Activated T-cell treated with anti-CD3 and anti-CD28 coated beads for 1 hour (primary cell): ENCODE measurements at regions not wholly inside any gene's neighbourhood (a gene's known extent, or its start where the extent isn't known, plus 50 kb on each side); places are given as distances from the start of the nearest gene placed in this dataset.
"Not testable (repeated sequence)": the region's sequence is repeated elsewhere in the genome, so short reads cannot be mapped to it uniquely, and the experiment has no call there.

ENCODE experiments used
- DNase-seq: peaks from one replicate; pipeline ENCODE4 v3.0.0-alpha.2; 2020; ENCODE audit warnings: low read depth

DNA sequence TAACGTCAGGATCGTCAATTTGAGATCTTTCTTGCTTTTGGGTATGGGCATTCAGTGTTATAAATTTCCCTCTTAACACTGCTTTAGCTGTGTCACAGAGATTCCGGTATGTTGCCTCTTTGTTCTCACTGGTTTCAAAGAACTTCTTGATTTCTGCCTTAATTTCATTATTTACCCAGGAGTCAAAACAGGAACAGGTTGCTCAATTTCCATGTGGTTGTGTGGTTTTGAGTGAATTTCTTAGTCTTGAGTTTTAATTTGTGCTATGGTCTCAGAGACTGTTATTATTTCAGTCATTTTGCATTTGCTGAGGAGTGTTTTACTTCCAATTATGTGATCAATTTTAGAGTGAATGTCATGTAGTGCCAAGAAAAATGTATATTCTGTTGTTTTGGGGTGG is 153.1 kb downstream of the PCDH17 start:
- DNase-seq: no peak

DNA sequence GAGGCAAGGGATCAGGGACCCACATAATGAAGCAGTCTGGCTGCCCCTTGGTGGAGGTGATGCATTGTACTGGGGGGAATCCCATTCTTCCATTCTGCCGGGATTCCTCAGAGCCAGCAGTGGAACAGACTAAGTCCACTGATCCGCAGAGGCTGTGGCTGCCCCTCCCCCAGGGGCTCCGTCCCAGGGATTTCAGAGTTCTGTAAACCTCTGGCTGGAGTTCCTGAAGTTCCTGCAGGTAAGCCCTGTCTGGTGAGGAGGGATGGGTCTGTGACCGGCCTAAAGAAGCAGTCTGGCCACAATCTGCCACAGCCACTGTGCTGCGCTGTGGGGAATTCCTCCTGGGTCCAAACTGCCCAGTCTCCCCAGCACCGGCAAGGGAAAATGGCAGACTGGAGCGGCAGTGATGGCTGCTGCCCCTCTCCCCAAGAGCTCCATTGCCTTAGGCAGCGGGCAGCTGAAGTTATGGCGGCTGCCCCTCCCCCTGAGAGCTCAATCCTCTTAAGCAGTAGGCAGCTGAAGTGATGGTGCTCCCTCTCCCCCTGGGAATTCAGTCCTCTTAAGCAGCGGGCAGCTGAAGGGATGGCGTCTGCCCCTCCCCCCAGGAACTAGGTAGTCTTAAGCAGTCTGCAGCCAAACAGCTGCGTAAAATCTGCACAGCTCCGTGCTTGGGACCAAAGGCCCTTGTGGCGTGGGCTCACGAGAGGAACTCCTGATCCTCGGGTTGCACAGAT is 155.7 kb downstream of the PCDH17 start:
- no peak for DNase-seq

DNA sequence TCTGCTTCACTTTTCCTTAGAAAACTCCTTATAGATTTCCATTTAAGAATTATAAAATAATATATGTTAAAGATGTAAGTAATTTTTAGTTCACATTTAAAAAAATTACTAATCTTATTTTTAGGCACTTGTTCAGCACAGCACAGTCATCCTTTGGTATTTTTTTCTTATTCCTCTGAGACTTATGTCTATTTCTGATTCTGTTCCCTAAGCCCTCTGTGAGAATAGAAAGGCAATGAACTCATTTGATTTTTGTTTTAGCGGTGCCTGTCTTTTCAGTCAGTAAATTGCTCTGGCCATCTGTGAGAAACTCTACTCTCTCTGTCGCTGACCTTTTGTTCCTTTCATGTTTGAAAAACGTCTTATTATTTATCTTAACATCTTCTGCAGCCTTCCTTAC is 168.1 kb downstream of the PCDH17 start:
- DNase-seq: no peak

DNA sequence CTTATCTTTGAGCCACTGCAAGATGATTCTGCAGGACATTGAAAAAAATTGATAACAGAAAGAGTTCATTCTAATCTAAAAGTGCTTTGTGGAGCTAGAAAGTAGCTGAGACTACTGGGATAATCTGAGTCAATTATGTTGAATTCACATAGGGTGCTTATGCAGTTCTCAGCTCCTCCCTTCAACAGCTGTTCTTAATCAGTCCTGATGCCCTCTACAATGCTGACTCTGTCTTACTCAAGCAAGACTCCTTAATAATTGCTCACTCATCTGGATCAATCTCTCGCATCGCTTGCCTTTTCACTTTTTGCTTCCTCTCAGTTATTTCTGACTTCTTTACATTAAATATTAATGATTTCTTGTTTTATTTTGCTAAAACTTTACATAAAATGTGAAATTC is 182.1 kb downstream of the PCDH17 start:
- no peak for DNase-seq

DNA sequence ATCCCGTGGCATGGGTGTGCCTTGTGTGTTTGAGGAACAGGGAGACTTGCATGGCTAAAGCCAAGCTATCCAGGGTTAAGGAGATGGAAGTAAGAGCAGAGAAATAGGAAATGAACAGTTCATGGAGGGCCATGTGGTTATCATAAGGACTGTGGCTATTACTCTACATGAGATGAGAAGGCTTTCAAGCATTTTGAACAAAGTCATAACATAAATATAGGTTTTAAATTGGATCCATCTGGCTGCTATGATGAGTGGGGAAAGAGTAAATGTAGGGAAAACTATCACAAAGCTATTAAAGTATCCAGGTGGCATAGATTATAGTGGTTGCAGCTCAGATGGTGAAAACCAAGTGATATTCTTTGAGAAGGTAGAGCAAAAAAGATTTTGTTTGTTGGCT is 184.1 kb downstream of the PCDH17 start:
- DNase-seq: no peak

DNA sequence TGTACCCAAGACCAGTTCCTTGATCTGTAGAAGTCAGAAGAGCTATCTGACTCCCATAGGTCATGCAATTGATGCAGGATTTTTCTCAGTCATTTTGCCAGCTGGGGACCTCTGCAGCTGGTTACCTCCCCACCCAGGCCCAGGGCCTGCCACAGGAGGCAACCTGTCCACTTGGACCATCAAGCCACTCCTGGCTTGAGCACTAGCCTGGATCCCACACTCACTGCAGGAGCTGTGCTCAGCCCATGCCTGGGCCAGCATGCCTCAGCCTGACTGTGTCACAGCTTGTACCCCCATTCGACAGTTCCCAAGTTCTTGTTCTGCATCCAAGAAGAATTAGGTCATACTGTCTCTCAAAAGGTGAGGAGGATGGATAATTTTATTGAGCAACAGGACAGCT is 189.4 kb downstream of the PCDH17 start:
- DNase-seq: no peak

DNA sequence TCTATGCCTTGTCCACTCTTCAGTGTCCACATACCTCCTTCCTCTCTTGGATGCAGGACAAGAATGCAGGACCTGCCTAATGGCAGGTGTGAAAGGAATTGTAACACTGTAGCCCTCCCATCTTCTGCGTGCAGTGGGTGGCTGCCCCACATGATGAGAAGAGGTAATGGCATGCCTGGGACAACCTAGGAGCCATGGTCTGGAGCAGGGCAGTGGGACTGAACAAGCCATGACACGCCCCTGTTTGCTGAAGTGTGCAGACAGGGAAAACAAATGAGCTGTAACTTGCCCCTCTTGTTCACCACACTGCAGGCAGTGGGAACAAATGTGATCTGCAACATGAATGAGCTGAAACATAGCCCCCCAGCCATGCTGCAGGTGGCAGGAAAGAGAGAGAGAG is 192.2 kb downstream of the PCDH17 start:
- DNase-seq: no peak

DNA sequence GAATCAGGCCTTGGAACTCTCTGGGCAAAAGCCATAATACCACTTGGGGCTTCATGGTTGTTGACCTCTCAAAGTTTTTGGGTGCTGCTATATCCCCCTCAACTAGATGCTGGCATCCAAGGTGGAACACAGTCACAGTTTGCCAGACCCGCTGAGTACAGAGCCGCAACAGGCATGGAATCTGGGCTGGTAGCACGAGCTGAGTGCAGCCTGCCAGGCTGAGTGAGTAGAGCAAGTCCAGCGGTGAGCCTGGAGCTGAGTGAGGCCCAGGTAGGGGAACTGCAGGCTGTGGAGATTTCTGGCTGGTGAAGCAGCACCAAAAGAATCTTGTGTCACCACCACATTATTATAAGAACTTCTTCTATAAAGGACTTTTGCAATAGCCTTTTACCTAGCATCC is 192.6 kb downstream of the PCDH17 start:
- no peak for DNase-seq

DNA sequence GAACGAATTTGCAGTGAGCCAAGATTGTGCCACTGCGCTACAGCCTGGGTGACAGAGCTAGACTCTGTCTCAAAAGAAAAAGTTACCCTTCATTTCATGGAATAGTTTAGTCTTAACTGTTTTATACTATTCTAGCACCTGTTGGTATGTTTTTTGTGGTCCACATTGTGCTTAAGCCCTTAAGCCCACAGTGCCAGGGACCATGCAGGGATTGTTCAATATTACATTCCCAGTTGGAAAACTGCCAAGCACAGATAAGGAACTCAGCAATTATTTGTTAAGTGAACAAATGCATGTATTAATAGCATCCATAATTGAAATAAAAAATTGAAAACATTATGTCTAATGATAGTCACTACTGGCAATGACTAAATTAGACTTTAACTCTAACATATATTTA is 193.5 kb downstream of the PCDH17 start:
- DNase-seq: no peak

DNA sequence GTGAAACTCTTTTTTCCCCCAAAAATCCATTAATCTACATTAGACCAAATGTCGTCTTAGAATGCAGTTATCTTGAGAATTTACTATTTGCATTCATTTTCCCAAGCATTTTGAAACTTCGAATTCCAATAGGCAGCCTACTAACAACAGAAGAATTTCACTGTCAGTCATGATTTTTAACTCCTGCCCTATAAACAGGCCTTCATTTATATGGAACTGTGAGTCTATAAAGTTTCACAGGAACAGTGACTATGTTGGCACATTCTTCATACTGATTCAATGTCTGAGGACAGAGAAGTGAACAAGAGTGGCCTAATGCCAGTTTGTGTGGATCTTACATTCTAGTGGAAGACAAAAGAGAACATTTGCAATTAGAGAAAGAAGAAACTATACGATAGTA is 198.0 kb downstream of the PCDH17 start:
- no peak for DNase-seq

DNA sequence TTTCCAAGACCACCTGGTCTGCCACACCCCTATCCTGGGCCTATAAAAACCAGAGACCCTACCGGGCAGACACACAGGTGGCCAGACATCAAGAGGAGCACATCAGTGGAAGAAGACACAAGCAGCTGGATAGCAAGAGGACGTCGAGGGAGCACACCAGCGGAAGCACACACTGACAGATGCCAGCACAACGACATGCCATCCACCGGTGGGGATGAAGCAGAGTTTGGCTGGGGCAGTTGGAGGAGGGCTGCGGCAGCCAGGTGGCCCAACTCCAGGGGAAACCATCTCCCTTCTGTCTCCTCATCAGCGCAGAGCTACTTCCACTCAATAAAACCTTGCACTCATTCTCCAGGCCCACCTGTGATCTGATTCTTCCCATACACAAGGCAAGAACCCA is 200.6 kb downstream of the PCDH17 start:
- no peak for DNase-seq

DNA sequence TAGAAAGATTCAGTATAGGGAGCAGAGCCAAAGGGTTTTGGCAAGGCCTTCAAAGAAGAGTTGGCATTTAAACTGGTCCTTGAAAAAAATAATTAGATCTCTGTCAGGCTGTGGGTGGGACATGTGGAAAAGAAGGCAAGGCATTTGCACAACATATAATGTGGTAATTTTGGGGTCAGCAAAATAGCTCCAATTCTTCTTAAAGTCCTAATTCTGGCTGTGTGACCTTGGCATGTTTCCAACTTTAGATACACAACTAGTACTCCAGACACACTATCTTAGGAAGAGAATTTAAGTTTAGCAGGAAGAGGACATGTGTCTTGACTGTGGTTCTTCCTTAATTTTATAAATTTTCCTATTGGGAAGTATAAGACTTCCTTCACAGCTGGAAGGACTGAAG is 206.3 kb downstream of the PCDH17 start:
- DNase-seq: no peak

DNA sequence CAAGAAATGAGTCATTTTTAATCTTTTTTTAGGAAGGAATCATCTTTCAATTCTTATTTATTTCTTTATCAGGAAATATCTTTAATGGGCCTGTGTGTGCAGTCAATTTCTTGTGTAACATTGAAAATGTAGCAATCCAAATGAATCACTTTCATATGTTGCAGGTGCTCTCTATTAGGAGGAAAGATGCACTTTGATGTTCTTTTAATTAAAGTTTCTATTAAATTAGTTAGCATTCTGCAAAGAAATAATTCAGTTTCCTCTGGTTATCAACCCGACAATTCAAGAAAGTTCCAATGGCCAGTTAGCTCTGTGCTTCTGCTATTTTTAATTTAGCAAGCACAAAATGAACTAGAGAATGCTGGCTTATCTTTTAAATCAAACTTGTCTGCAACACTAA is 212.0 kb downstream of the PCDH17 start:
- no peak for DNase-seq

DNA sequence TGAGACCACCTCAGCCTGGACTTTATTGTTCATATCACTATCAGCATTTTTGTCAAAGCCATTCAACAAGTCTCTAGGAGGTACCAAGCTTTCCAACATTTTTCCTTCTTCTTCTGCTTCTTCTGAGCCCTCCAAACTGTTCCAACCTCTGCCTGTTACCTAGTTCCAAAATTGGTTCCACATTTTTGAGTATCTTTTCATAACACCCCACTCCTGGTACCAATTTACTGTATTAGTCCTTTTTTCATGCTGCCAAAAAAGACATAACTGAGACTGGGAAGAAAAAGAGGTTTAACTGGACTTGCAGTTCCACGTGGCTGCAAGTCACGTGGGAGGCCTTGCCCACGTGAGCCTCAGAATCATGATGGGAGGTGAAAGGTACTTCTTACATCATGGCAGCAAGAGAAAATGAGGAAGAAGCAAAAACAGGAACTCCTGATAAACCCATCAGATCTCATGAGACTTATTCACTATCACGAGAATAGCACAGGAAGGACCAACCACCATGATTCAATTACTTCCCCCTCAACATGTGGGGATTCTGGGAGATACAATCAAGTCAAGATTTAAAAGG is 215.1 kb downstream of the PCDH17 start:
- no peak for DNase-seq

DNA sequence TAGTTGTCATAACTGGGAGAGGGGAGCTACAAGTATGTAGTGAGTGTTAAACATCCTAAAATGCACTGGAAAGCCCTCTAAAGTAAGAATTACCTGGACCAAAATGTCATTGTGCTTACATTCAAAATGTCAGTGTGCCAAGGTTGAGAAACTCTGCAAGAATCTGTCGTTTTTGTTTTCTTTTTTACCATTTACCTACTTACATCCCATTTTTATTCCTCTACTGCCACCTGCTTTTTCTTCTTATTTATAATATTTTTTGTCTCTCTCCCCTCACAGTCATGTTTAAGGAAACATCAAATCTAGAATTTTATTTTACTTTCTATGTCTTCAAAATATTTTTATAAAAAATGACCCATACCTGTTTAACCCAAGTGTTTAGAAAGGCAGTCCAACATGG is 226.4 kb downstream of the PCDH17 start:
- no peak for DNase-seq

DNA sequence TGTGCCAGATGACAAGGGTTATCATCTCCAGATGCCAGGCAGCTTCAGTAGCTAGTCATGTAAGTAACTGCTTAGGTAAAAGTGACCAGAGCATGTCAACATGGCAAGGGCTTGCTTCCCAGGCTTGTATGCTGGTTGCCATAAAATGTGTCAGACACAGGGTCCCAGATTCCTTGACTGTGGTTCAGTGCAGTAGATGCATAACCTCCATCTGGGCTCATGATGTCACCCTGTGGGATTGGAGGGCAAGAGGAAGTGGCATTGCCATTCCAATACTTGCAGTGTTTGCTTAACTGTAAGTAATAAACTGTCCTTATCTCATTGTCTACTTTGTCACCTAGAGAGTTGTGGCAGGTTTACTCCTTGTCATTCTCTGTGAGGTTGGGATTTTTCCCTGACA is 226.8 kb downstream of the PCDH17 start:
- no peak for DNase-seq

DNA sequence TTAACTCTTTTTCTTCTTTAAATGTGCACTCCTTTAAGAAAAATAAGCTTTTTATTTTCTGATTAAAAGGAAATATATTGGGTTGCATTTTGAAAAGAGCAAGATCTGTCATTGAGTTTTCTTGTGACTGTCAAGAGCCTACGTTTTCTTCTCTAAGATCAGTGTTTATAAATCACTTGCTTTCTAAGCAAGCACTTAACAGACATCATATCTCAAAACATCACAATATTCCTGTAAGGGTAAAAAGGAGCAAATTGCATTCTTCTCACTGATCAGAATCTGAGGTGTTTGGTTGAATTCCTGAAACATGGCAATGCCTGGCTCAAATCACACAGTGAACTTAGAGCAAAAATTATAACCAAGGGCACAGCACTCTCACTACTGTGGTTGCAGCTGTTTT is 231.3 kb downstream of the PCDH17 start:
- DNase-seq: no peak

DNA sequence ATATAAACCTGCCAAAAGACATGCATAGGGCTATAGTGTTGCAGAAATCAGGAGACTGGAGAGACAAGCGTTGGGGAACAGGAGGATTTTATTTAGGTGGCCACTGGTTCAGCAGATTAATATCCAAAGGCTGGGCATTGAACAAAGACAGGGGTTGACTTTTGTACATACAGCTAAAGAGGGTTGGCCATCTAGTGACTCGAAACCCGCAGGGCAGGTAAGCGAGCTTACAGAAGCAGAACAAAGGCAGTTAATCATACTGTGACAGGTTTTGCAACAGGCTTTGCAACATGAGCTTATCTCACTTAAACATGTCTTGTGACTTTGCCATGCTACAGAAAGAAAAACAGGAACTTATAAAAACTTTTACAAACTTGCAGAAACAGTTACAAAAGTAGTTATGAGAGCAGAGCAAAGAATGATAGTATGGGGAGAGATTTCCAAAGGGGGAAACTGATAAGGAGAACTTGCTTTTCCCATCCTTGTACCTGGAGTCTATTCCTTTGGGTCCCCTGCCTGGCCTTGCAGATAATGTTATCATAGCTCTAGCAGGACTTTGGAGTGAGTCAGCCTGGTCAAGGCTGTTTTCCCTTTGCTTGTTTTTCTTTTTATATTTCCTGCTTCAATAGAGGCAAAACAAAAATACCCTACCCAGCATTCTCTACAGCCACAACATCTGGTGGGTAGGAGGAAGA is 234.2 kb downstream of the PCDH17 start:
- no peak for DNase-seq

DNA sequence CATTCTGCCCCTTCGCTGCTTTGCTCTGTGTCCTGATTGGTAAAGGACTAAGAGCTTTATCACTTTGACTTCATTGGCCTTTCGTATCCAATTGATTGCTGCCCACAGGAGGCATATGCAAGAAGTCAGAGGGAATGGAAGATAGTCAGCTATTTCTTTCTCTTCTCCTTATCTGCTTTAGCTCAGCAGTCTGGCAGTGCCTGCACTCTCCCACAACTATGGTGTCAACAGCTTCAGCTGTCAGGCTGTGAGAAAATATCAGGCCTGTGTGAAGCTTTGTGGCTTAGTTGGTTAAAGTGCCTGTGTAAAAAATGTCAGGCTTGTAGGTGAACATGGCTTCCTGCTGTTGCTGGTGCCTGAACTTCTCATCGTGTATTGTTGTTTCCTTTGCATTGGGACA is 243.0 kb downstream of the PCDH17 start:
- DNase-seq: no peak

DNA sequence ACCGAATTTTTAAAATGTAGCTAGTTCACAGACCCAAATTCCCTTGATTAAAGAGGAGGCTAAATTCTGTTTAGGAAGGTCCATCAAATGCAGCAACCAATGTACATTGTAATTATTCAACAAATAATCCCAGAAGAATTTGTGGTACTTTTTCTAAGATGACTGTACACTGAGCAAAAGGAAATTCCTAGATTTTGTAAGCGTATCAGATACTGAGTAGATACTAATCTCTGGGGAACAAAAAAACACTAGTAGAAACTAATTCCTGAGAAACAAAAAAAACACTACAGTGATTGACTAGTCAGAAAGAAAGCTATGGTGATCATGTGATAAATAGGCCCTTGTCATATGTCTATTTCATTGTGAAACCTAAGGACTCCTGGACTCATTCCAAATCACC is 246.1 kb downstream of the PCDH17 start:
- no peak for DNase-seq

DNA sequence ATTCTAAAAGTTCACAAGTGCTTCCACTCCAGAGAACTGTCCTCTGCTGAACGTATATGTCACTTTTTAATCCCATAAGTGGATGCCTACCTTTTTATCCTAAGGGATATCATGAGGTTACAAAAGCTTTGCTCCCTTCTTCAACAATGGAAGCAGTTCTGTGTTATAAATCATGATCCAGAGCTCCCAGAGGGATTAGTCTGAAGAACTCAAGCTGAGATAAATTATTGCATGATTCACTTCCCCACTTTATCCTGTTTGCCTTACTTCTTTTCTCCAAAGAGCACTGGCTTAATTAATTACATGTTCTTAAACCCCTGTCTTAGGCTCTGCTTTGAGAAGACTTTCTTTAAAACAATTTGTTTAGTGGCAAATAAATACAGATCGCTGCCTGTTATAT is 246.7 kb downstream of the PCDH17 start:
- DNase-seq: no peak

DNA sequence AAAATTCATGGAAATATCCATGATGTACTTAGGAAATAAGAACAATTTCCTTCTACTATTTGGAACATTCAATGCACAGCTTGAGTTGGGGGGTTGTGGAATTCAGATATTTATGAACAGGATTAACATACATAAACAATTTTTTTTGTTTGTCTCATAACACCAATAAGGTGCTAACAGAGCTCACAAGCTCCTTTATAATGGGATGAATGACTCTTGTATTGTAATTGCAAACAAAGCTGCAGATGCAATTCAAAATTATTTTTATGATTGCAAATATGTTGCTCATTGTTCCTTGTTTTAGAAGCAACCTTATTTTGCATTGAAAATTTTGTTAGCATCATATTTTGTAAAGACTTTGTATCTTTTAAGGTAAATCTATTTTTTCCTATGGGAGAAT is 265.7 kb downstream of the PCDH17 start:
- no peak for DNase-seq

DNA sequence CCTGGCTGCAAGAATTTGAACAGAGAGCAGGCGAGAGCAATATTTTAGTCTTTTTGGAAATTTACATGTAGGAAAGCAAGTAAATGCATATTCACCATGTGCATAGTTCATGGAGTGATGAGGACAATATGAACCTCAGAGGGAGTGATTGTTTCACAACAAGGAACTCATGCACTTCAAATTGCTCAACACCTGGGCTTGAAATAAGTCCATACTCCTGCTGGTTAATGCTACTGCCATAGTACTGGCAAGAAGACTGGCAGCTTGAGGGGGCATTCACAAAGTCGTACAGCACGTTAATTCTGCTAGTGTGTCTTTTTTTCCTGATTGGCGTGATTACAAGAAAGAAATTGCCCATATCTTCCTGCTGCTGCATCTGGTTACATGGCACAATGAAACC is 267.6 kb downstream of the PCDH17 start:
- DNase-seq: no peak

DNA sequence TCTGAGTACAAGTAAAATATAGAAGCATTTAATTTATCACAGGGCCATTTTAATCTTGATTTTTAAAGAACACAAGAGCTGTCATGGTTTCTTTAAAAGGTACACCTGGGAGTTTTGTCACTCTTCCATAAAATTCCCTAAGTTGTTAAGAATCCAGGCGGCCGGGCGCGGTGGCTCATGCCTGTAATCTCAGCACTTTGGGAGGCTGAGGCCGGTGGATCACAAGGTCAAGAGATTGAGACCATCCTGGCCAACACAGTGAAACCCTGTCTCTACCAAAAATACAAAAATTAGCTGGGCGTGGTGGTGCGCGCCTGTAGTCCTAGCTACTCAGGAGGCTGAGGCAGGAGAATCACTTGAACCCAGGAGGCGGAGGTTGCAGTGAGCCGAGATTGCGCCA is 278.3 kb downstream of the PCDH17 start:
- not testable (repeated sequence) for DNase-seq
